ENCODE measurements at regions not wholly inside any gene's neighbourhood (a gene's known extent, or its start where the extent isn't known, plus 50 kb on each side); places are given as distances from the start of the nearest gene placed in this dataset.

GRCh38 chr3:174336784-174337183, 522.4 kb upstream of the NAALADL2 start:
- H3K27ac ChIP-seq (ENCODE audit: low read length): no peak overlapping the region
- no peaks in the 10 kb centered on the region for H3K9me3 ChIP-seq (ENCODE audit: control insufficient read depth, low read depth, low read length)
- no peak overlapping the region for H3K4me3 ChIP-seq (ENCODE audit: low read length)
- no peaks in the 10 kb centered on the region for H3K27me3 ChIP-seq (ENCODE audit: control insufficient read depth, insufficient read depth, low read length)
- no peak overlapping the region for H3K9ac ChIP-seq (ENCODE audit: low read length)
- peaks cover under 1% of the 10 kb centered on the region for H3K4me1 ChIP-seq (ENCODE audit: control insufficient read depth, low read depth, low read length)
- H3K36me3 ChIP-seq (ENCODE audit: control insufficient read depth, low read depth, low read length): no peaks in the 10 kb centered on the region

GRCh38 chr3:174337227-174337626, 521.9 kb upstream of the NAALADL2 start:
- Histone ChIP-seq H3K4me3 (ENCODE audit: low read length) (no peak overlapping the region), H3K4me1 (ENCODE audit: control insufficient read depth, low read depth, low read length) (no peaks in the 10 kb centered on the region), H3K9me3 (ENCODE audit: control insufficient read depth, low read depth, low read length) (no peaks in the 10 kb centered on the region), H3K27me3 (ENCODE audit: control insufficient read depth, insufficient read depth, low read length) (no peaks in the 10 kb centered on the region), H3K9ac (ENCODE audit: low read length) (no peak overlapping the region), H3K27ac (ENCODE audit: low read length) (no peak overlapping the region), H3K36me3 (ENCODE audit: control insufficient read depth, low read depth, low read length) (no peaks in the 10 kb centered on the region)

DNA sequence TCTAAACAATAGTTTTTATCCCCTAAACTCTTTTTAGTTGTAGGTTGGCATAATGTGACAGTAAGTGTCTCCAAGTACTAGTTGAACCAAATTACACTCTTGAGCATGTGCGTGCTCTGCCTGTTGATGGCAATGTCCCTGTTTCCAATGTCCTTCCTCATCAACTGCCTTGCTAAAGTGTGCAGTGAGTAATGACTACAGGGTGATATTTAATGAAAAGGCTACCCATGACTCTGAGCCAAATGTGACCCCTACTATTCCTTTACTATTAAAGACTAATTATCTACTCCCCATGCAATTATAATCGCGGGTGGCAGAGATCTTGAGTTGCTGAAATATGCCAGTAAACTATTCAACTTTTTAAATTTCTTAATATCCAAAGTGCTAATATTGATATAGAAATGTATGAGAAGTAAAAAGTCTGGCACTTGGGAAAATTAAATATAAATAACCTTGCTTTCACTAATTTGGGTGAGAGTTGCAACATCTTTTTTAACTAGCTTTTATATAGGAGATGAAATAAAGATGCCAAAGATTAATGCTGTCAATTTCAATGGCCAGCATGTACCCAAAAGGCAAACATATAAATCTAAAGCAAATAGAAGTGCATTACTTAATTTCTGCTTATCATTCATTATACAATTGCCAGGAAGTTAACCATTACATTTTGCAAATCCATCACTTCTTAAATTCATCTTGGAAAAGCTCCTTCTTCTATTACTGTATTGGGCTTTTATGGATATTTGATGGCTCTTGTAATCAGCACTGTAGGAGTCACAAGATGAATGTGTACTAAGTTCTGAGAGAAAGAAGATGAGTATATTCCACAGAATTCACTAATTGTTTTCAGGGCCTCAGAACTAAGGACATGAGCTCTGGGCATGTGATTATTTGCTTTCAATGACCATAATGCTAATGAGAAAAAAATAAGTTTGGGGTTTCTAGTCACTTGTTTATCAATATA, 518.2 kb upstream of the NAALADL2 start:
- Histone ChIP-seq H3K4me1 (ENCODE audit: control insufficient read depth, low read depth, low read length) (no peaks in the 10 kb centered on the region), H3K27me3 (ENCODE audit: control insufficient read depth, insufficient read depth, low read length) (no peaks in the 10 kb centered on the region), H3K9me3 (ENCODE audit: control insufficient read depth, low read depth, low read length) (no peaks in the 10 kb centered on the region), H3K27ac (ENCODE audit: low read length) (no peak overlapping the region), H3K4me3 (ENCODE audit: low read length) (no peak overlapping the region), H3K36me3 (ENCODE audit: control insufficient read depth, low read depth, low read length) (no peaks in the 10 kb centered on the region), H3K9ac (ENCODE audit: low read length) (no peak overlapping the region)

DNA sequence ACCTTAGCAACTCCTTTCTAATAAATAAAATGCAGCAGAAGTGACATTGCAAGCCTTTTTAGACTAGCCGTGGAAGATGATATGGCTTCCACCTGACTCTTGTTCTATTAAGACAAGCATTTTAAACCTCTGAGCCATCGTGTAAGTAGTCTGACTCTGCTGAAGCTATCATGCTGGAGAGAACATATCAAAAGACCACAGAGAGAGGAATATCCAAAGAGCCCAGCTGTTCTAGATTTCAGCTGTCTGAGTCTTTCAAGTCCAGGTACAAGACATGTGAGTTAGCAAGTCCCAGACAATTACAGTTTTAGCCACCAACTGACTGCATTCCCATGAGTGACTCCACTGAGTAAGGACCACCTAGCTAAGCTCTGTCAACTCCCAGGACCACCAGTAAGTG, 517.0 kb upstream of the NAALADL2 start:
- Histone ChIP-seq H3K27me3 (ENCODE audit: control insufficient read depth, insufficient read depth, low read length) (no peaks in the 10 kb centered on the region), H3K4me1 (ENCODE audit: control insufficient read depth, low read depth, low read length) (no peaks in the 10 kb centered on the region), H3K4me3 (ENCODE audit: low read length) (no peak overlapping the region), H3K9me3 (ENCODE audit: control insufficient read depth, low read depth, low read length) (no peaks in the 10 kb centered on the region), H3K36me3 (ENCODE audit: control insufficient read depth, low read depth, low read length) (no peaks in the 10 kb centered on the region), H3K27ac (ENCODE audit: low read length) (no peak overlapping the region), H3K9ac (ENCODE audit: low read length) (no peak overlapping the region)

DNA sequence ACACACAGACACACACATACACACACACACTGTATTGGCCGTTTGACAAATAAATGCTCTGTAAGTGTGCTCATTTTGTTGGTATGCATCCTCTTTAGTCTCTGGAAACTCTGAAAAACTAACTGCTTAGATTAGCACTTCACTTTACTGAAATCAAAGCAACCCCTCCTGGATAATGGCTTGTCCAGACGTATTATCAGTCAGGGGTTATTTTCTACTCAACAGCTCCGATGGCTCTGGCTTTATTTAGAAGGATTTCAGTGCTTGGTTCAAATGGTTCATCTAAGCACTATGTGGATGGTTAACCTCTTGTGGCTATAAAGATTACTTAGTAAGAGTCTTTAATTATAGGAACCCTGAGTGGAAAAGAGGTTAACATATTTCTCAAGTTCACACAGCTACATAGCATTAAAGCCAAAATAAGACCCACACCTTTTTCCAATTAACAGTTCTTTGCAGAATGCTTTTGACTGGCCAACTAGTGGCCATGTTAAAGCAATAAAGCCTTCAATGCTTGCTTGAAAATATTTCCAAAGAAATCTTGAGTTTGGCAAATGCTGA, 516.1 kb upstream of the NAALADL2 start:
- Histone ChIP-seq H3K36me3 (ENCODE audit: control insufficient read depth, low read depth, low read length) (no peaks in the 10 kb centered on the region), H3K4me3 (ENCODE audit: low read length) (no peak overlapping the region), H3K9ac (ENCODE audit: low read length) (no peak overlapping the region), H3K27me3 (ENCODE audit: control insufficient read depth, insufficient read depth, low read length) (no peaks in the 10 kb centered on the region), H3K27ac (ENCODE audit: low read length) (no peak overlapping the region), H3K9me3 (ENCODE audit: control insufficient read depth, low read depth, low read length) (no peaks in the 10 kb centered on the region), H3K4me1 (ENCODE audit: control insufficient read depth, low read depth, low read length) (no peaks in the 10 kb centered on the region)

DNA sequence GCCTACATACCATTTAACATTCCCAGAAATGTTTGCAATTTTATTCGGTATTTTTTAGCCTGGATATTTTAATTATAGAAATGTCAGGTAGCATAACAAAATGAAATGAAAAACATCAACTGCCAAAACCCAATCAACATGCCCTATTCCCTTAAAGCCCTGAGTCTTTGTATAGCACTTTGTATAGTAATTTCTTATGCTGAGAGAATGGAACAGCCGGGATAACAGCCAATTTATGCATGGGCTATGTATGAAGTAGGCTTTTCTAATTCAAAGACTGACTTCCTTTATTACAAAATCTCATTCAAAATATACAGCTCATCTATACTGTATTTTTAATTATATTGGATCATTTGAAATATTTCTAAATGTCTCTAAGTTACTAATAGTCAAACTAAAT, 513.0 kb upstream of the NAALADL2 start:
- H3K27me3 ChIP-seq (ENCODE audit: control insufficient read depth, insufficient read depth, low read length): no peaks in the 10 kb centered on the region
- H3K4me3 ChIP-seq (ENCODE audit: low read length): no peak overlapping the region
- no peaks in the 10 kb centered on the region for H3K4me1 ChIP-seq (ENCODE audit: control insufficient read depth, low read depth, low read length)
- H3K36me3 ChIP-seq (ENCODE audit: control insufficient read depth, low read depth, low read length): no peaks in the 10 kb centered on the region
- no peak overlapping the region for H3K9ac ChIP-seq (ENCODE audit: low read length)
- H3K27ac ChIP-seq (ENCODE audit: low read length): no peak overlapping the region
- no peaks in the 10 kb centered on the region for H3K9me3 ChIP-seq (ENCODE audit: control insufficient read depth, low read depth, low read length)

DNA sequence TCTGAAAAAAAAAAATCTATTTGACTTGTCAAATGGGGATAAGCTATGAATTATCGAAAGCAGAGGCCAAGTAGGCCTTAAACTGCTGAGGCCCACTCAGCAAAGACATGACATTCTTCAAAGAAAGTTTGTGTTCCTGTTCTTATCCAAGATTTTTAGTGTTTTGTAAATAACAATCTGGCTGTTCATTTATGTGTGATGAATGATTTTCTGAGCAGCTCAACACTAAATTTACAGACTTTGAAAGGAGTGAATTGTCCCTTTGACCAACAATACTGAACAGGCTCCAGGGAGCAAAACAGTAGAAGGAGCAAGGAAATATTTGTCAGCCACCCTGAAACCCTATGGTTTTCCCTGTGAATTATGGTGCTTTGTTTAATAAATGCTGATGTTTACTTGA, 512.6 kb upstream of the NAALADL2 start:
- Histone ChIP-seq H3K4me3 (ENCODE audit: low read length) (no peak overlapping the region), H3K27ac (ENCODE audit: low read length) (no peak overlapping the region), H3K4me1 (ENCODE audit: control insufficient read depth, low read depth, low read length) (no peaks in the 10 kb centered on the region), H3K9ac (ENCODE audit: low read length) (no peak overlapping the region), H3K36me3 (ENCODE audit: control insufficient read depth, low read depth, low read length) (no peaks in the 10 kb centered on the region), H3K27me3 (ENCODE audit: control insufficient read depth, insufficient read depth, low read length) (no peaks in the 10 kb centered on the region), H3K9me3 (ENCODE audit: control insufficient read depth, low read depth, low read length) (no peaks in the 10 kb centered on the region)

DNA sequence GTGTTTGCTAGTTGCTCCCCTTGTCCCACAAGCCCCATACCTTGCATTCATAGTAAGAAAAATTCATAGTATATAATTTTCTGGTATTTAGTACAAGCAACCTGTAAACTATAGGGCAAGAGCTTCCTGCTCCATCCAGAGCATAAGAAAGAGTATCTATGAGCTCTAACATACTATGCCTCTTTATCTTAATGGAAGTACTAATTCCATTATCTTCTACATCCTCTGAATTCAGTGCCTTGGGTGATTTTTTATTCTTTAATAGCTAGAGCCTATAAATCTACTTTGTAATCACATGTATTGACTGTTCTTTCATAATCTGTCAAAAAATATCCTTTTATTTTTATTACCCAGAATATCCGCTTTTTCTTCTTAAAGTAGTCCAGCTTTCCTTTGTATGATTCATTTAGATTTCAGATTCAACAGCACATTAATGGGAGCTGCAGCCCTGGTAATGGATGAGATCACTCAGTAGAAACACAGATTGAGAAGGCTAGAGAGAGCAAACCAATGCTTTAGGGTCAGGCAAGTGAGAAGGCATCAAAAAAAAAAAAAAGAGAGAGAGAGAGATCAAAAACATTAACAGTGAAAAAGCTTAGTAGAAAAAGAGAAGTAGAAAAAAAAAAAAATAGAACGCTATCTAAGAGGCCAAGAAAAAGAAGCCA, 511.5 kb upstream of the NAALADL2 start:
- no peak overlapping the region for H3K4me3 ChIP-seq (ENCODE audit: low read length)
- H3K27me3 ChIP-seq (ENCODE audit: control insufficient read depth, insufficient read depth, low read length): no peaks in the 10 kb centered on the region
- H3K9ac ChIP-seq (ENCODE audit: low read length): no peak overlapping the region
- no peaks in the 10 kb centered on the region for H3K9me3 ChIP-seq (ENCODE audit: control insufficient read depth, low read depth, low read length)
- no peak overlapping the region for H3K27ac ChIP-seq (ENCODE audit: low read length)
- H3K36me3 ChIP-seq (ENCODE audit: control insufficient read depth, low read depth, low read length): no peaks in the 10 kb centered on the region
- H3K4me1 ChIP-seq (ENCODE audit: control insufficient read depth, low read depth, low read length): no peaks in the 10 kb centered on the region

- H3K36me3 ChIP-seq (ENCODE audit: control insufficient read depth, low read depth, low read length): no peaks in the 10 kb centered on the region
- no peak overlapping the region for H3K4me3 ChIP-seq (ENCODE audit: low read length)
- no peaks in the 10 kb centered on the region for H3K27me3 ChIP-seq (ENCODE audit: control insufficient read depth, insufficient read depth, low read length)
- no peak overlapping the region for H3K27ac ChIP-seq (ENCODE audit: low read length)
- no peaks in the 10 kb centered on the region for H3K9me3 ChIP-seq (ENCODE audit: control insufficient read depth, low read depth, low read length)
- no peaks in the 10 kb centered on the region for H3K4me1 ChIP-seq (ENCODE audit: control insufficient read depth, low read depth, low read length)
- no peak overlapping the region for H3K9ac ChIP-seq (ENCODE audit: low read length)
These were observed 506.9 kb upstream of the NAALADL2 start for GRCh38 chr3:174352227-174352626.

DNA sequence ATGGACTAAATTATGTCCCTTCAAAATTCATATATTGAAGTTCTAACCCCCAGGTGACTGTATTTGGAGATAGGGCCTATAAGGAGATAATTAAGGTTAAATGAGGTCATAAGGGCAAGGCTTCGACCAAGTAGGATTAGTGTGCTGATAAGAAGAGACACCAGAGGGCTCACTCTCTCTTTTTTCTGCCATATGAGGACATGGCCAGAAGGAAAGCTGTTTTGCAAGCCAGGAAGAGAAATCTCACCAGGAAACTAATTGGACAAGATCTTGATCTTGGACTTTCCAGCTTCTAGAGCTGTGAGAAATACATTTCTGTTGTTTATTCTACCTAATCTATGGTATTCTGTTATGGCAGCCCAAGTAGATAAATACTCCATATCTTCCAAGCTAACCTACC, 503.6 kb upstream of the NAALADL2 start:
- Histone ChIP-seq H3K36me3 (ENCODE audit: control insufficient read depth, low read depth, low read length) (no peaks in the 10 kb centered on the region), H3K4me3 (ENCODE audit: low read length) (no peak overlapping the region), H3K27me3 (ENCODE audit: control insufficient read depth, insufficient read depth, low read length) (no peaks in the 10 kb centered on the region), H3K27ac (ENCODE audit: low read length) (no peak overlapping the region), H3K9ac (ENCODE audit: low read length) (no peak overlapping the region), H3K4me1 (ENCODE audit: control insufficient read depth, low read depth, low read length) (no peaks in the 10 kb centered on the region), H3K9me3 (ENCODE audit: control insufficient read depth, low read depth, low read length) (no peaks in the 10 kb centered on the region)

DNA sequence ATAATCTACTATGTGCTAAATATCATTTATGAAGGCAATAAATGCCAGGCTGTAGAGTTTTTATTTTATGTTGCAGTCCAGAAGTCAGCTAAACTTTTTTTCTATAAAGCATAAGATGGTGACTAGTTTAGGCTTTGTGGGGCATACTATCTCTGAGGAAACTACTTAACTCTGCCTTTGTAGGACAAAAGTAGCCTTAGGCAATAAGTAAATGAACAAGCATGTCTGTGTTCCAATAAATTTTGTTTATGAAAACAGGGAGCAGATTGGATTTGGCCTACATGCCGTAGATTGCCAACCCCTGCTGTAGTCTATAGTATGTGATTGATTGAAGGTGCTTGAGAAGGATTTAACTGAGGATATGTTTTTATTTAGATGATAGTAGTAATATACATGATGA, 502.5 kb upstream of the NAALADL2 start:
- H3K9ac ChIP-seq (ENCODE audit: low read length): no peak overlapping the region
- no peaks in the 10 kb centered on the region for H3K36me3 ChIP-seq (ENCODE audit: control insufficient read depth, low read depth, low read length)
- H3K4me1 ChIP-seq (ENCODE audit: control insufficient read depth, low read depth, low read length): no peaks in the 10 kb centered on the region
- no peaks in the 10 kb centered on the region for H3K27me3 ChIP-seq (ENCODE audit: control insufficient read depth, insufficient read depth, low read length)
- no peaks in the 10 kb centered on the region for H3K9me3 ChIP-seq (ENCODE audit: control insufficient read depth, low read depth, low read length)
- no peak overlapping the region for H3K27ac ChIP-seq (ENCODE audit: low read length)
- H3K4me3 ChIP-seq (ENCODE audit: low read length): no peak overlapping the region
